H1 (cell line): ENCODE measurements at regions not wholly inside any gene's neighbourhood (a gene's known extent, or its start where the extent isn't known, plus 50 kb on each side); places are given as distances from the start of the nearest gene placed in this dataset.

ENCODE experiments used
- CTCF ChIA-PET: fragments of 300-600 bp; sonication (Branson Sonifier 250); formaldehyde crosslinking; loops from one replicate; lab custom pipeline; 2021; ENCODE audit not compliant: partially characterized antibody; lab: Charles Lee
- POLR2A ChIA-PET: fragments of 300-600 bp; sonication (Branson Sonifier 250); formaldehyde crosslinking; loops from one replicate; lab custom pipeline; 2021; ENCODE audit warnings: inconsistent platforms; ENCODE audit not compliant: partially characterized antibody; lab: Charles Lee
- DNase-seq, 2 experiments: peaks; one replicate each; pipeline versions ENCODE4 v3.0.0 to v3.0.0-alpha.2; 2010 to 2022; ENCODE audit warnings: low spot score in 2 of 2, low read depth in 1 of 2, mixed read lengths in 1 of 2
- FAIRE-seq: peaks from 2 replicates; lab custom pipeline; 2011; peaks lifted over from hg19 to GRCh38; lab: Jason Lieb, UNC
- H2AFZ ChIP-seq: 2 replicates; pipeline ENCODE4 v1.8.1; 2012; ENCODE audit warnings: low read length, inconsistent platforms
- H2AK5ac ChIP-seq: 2 replicates; pipeline ENCODE4 v1.6.1; 2013; ENCODE audit warnings: low read depth, low read length
- H2BK120ac ChIP-seq: replicated peaks from 2 replicates; pipeline ENCODE3; 2013; ENCODE audit warnings: low read depth, low read length, inconsistent platforms
- H2BK12ac ChIP-seq: 2 replicates; pipeline ENCODE4 v1.6.1; 2013; ENCODE audit warnings: low read depth, low read length
- H2BK15ac ChIP-seq: 2 replicates; pipeline ENCODE4 v1.6.1; 2013; ENCODE audit warnings: low read length
- H2BK20ac ChIP-seq: 2 replicates; pipeline ENCODE4 v1.6.1; 2013; ENCODE audit warnings: low read length
- H2BK5ac ChIP-seq: 2 replicates; pipeline ENCODE4 v1.6.1; 2013; ENCODE audit warnings: low read depth, low read length
- H3K14ac ChIP-seq: 2 replicates; pipeline ENCODE4 v1.6.1; 2013; ENCODE audit warnings: inconsistent platforms; ENCODE audit not compliant: insufficient read length
- H3K18ac ChIP-seq: 2 replicates; pipeline ENCODE4 v1.6.1; 2013; ENCODE audit warnings: low read length; ENCODE audit errors: extremely low read depth
- H3K23ac ChIP-seq: 2 replicates; pipeline ENCODE4 v1.6.1; 2013; ENCODE audit warnings: inconsistent platforms; ENCODE audit not compliant: insufficient read length
- H3K23me2 ChIP-seq: 2 replicates; pipeline ENCODE4 v1.6.1; 2013; ENCODE audit warnings: low read depth, low read length
- H3K27ac ChIP-seq: 2 replicates; pipeline ENCODE4 v1.6.1; 2011; ENCODE audit warnings: low read depth, low read length, inconsistent platforms
- H3K27me3 ChIP-seq, 4 experiments: replicated peaks in 1 of 4; 1 replicate in 1 of 4; 2 replicates in 3 of 4; pipeline versions ENCODE4 v1.6.1 to v1.8.1; 2011 to 2013; ENCODE audit warnings: low read length in 3 of 4, mild to moderate bottlenecking in 3 of 4, inconsistent platforms in 2 of 4, mixed read lengths in 2 of 4, moderate library complexity in 1 of 4; ENCODE audit not compliant: control insufficient read depth in 3 of 4, insufficient read depth in 3 of 4; ENCODE audit errors: extremely low read depth in 1 of 4
- H3K36me3 ChIP-seq, 4 experiments: 2 replicates each; pipeline versions ENCODE4 v1.6.1 to v1.8.1; 2011 to 2013; ENCODE audit warnings: mild to moderate bottlenecking in 4 of 4, low read length in 3 of 4, moderate library complexity in 2 of 4, control low read depth in 1 of 4, inconsistent platforms in 1 of 4; ENCODE audit not compliant: insufficient read depth in 4 of 4, control insufficient read depth in 2 of 4
- H3K4ac ChIP-seq: replicated peaks from 2 replicates; pipeline ENCODE3; 2013; ENCODE audit warnings: low read length, low read depth, mixed read lengths, inconsistent platforms; ENCODE audit not compliant: insufficient read length
- H3K4me1 ChIP-seq, 4 experiments: replicated peaks in 1 of 4; 1 replicate in 1 of 4; 2 replicates in 3 of 4; pipeline versions ENCODE4 v1.6.1 to v1.8.1; 2011 to 2013; ENCODE audit warnings: low read length in 3 of 4, inconsistent platforms in 2 of 4, mixed read lengths in 1 of 4; ENCODE audit not compliant: insufficient read depth in 4 of 4, control insufficient read depth in 3 of 4
- H3K4me2 ChIP-seq, 2 experiments: 2 replicates each; pipeline versions ENCODE4 v1.6.1 to v1.8.1; 2011 to 2013; ENCODE audit warnings: low read depth in 2 of 2, low read length in 2 of 2, control low read depth in 1 of 2, inconsistent platforms in 1 of 2, mild to moderate bottlenecking in 1 of 2; ENCODE audit not compliant: insufficient read depth in 1 of 2
- H3K4me3 ChIP-seq, 4 experiments: fragments of 200-600, 300-600 bp in 1 of 4; sonication (generic), shearing (Covaris generic), sonication (Bioruptor Twin) in 1 of 4; 2 replicates each; pipeline versions ENCODE4 v1.5.1 to v1.8.1; 2011 to 2016; ENCODE audit warnings: low read length in 4 of 4, low read depth in 3 of 4, control low read depth in 2 of 4, inconsistent platforms in 2 of 4, mild to moderate bottlenecking in 2 of 4, mixed read lengths in 1 of 4, moderate library complexity in 1 of 4; ENCODE audit not compliant: insufficient read depth in 2 of 4; ENCODE audit errors: extremely low read depth in 1 of 4
- H3K56ac ChIP-seq: replicated peaks from 2 replicates; pipeline ENCODE3; 2013; ENCODE audit warnings: low read depth, mild to moderate bottlenecking, mixed read lengths, low read length, inconsistent platforms; ENCODE audit not compliant: insufficient read length
- H3K79me1 ChIP-seq: 2 replicates; pipeline ENCODE4 v1.6.1; 2013; ENCODE audit warnings: low read depth, low read length, control low read depth
- H3K79me2 ChIP-seq, 2 experiments: 2 replicates each; pipeline versions ENCODE4 v1.6.1 to v1.8.1; 2012 to 2013; ENCODE audit warnings: low read length in 2 of 2, mild to moderate bottlenecking in 2 of 2, inconsistent platforms in 1 of 2; ENCODE audit not compliant: insufficient read depth in 2 of 2, control insufficient read depth in 1 of 2
- H3K9ac ChIP-seq, 4 experiments: replicated peaks in 1 of 4; 1 replicate in 1 of 4; 2 replicates in 3 of 4; pipeline versions ENCODE4 v1.6.1 to v1.8.1; 2011 to 2013; ENCODE audit warnings: low read depth in 3 of 4, low read length in 3 of 4, control low read depth in 2 of 4, mild to moderate bottlenecking in 2 of 4, moderate library complexity in 2 of 4, inconsistent platforms in 1 of 4; ENCODE audit errors: extremely low read depth in 1 of 4
- H3K9me3 ChIP-seq, 2 experiments: 2 replicates each; pipeline versions ENCODE4 v1.6.1 to v1.8.1; 2012 to 2013; ENCODE audit warnings: mild to moderate bottlenecking in 2 of 2, moderate library complexity in 2 of 2, control low read depth in 1 of 2, inconsistent platforms in 1 of 2, low read depth in 1 of 2, low read length in 1 of 2, mixed read lengths in 1 of 2; ENCODE audit not compliant: insufficient read depth in 2 of 2
- H4K20me1 ChIP-seq, 2 experiments: replicated peaks in 1 of 2; 2 replicates each; pipeline versions ENCODE3 to v1.8.1; 2011 to 2013; ENCODE audit warnings: inconsistent platforms in 2 of 2, low read length in 2 of 2, mild to moderate bottlenecking in 1 of 2; ENCODE audit not compliant: insufficient read depth in 2 of 2, control insufficient read depth in 1 of 2
- H4K5ac ChIP-seq: 2 replicates; pipeline ENCODE4 v1.6.1; 2013; ENCODE audit warnings: low read length, low read depth, mixed read lengths, inconsistent platforms; ENCODE audit not compliant: insufficient read length
- H4K8ac ChIP-seq: 2 replicates; pipeline ENCODE4 v1.8.0; 2013; ENCODE audit warnings: mild to moderate bottlenecking, moderate library complexity, low read length, inconsistent platforms; ENCODE audit not compliant: insufficient read depth; ENCODE audit errors: extremely low read depth
- H4K91ac ChIP-seq: replicated peaks from 2 replicates; pipeline ENCODE3; 2013; ENCODE audit warnings: low read length, mixed read lengths, inconsistent platforms; ENCODE audit not compliant: insufficient read length
- CREB1 ChIP-seq: IDR thresholded peaks from 2 replicates; pipeline ENCODE4 v1.6.1; 2012; ENCODE audit warnings: inconsistent platforms
- CTBP2 ChIP-seq: IDR thresholded peaks from 2 replicates; pipeline ENCODE4 v1.7.0; 2011; ENCODE audit warnings: borderline replicate concordance, mild to moderate bottlenecking, moderate library complexity, mixed read lengths, low read length; ENCODE audit not compliant: insufficient read depth, insufficient read length
- EGR1 ChIP-seq: IDR thresholded peaks from 2 replicates; pipeline ENCODE4 v1.6.1; 2011; ENCODE audit warnings: low read depth, low read length, borderline replicate concordance
- EZH2 ChIP-seq: fragments of 200-600 bp; sonication (generic); IDR thresholded peaks from 2 replicates; pipeline ENCODE4 v1.7.1; 2012; ENCODE audit warnings: low read depth, mild to moderate bottlenecking, moderate library complexity, low read length, inconsistent platforms; ENCODE audit not compliant: severe bottlenecking
- GABPA ChIP-seq: IDR thresholded peaks from 2 replicates; pipeline ENCODE4 v1.6.1; 2011; ENCODE audit warnings: mild to moderate bottlenecking, low read length, moderate library complexity, borderline replicate concordance; ENCODE audit not compliant: insufficient read depth
- RAD21 ChIP-seq, 2 experiments: IDR thresholded peaks in 1 of 2; conservative IDR thresholded peaks in 1 of 2; 2 replicates each; pipeline ENCODE4 v1.6.1; 2011; ENCODE audit warnings: low read depth in 2 of 2, low read length in 2 of 2, improper control_type of control experiment in 1 of 2, inconsistent platforms in 1 of 2, mild to moderate bottlenecking in 1 of 2, moderate library complexity in 1 of 2
- SAP30 ChIP-seq: fragments of 300-600 bp; sonication (generic); IDR thresholded peaks from 2 replicates; pipeline ENCODE4 v1.7.1; 2012; ENCODE audit warnings: low read length, moderate library complexity, mild to moderate bottlenecking, inconsistent platforms; ENCODE audit not compliant: insufficient read depth, insufficient replicate concordance
- YY1 ChIP-seq: IDR thresholded peaks from 2 replicates; pipeline ENCODE4 v1.6.1; 2011; ENCODE audit warnings: low read depth, mild to moderate bottlenecking, low read length
- WGBS, 2 experiments: shearing (Covaris generic) in 1 of 2; methylation state at CpG; one replicate each; pipeline versions ENCODE4 v1.1.6 to v1.1.7; 2013 to 2015; ENCODE audit warnings: low lambda C conversion rate in 2 of 2, mixed read lengths in 2 of 2, inconsistent platforms in 1 of 2, low coverage in 1 of 2, missing lambda C conversion rate in 1 of 2; ENCODE audit not compliant: insufficient replicate concordance in 2 of 2, insufficient coverage in 1 of 2, insufficient read length in 1 of 2; ENCODE audit errors: extremely low coverage in 1 of 2, missing lambda C conversion rate in 1 of 2; 5-methylcytosine and 5-hydroxymethylcytosine counted together
- TF ChIP-seq, protein P1 (sequence below), 3 experiments: IDR thresholded peaks; 1 replicate in 2 of 3; 2 replicates in 1 of 3; pipeline versions ENCODE4 v1.5.1 to v1.6.1; 2011; ENCODE audit warnings: low read length in 3 of 3, mild to moderate bottlenecking in 3 of 3, inconsistent platforms in 2 of 3, low read depth in 1 of 3, moderate library complexity in 1 of 3; ENCODE audit not compliant: insufficient read depth in 1 of 3; ENCODE audit errors: control extremely low read depth in 1 of 3
- TF ChIP-seq, protein P2 (sequence below): IDR thresholded peaks from 2 replicates; pipeline ENCODE4 v1.6.1; 2012; ENCODE audit warnings: inconsistent platforms

DNA sequence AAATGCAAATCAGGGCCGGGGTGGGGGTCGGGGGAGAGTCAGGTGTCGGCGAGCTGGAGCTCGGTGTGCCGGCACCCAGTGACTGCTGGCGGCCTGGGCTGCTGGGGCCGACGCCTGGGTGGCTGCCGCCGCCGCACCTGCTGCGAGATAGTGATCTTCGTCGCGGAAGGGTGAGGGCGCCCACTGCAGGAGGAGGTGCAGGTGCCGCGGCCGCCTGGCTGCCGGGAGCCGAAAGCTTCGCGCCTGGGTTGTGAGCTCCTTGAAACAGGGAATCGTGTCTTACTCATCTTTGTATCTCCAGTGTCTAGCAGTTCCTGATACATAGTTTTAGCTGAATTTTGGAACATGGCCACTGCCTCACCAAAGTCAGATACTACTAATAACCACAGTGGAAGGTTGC is 64.0 kb upstream of the CPOX start:
- no peak overlapping the region for H2BK20ac ChIP-seq
- CTCF ChIA-PET = interaction anchor here (0.6 to 5.5 kb wide), 38 partner anchors 8 to 336 kb away, joined by 3 to 53 read pairs (median 4); no protein-coding TSS in a partner anchor
- TF ChIP-seq EGR1 (0 out of 2 replicates have a peak, but pooled peaks have one; percentile 10), SAP30 (no peak), GABPA (peak; percentile 29; the same call in 1 of the 2 replicates), RAD21 (IDR thresholded peaks at IDR 0.05 in 1 of 2, conservative IDR thresholded peaks at IDR 0.05 in 1 of 2; ENCODE audit: low read depth in 2 of 2, low read length in 2 of 2) (peak; percentile 74 to 85), CTBP2 (peak; percentile 35), EZH2 (no peak), CREB1 (no peak), YY1 (0 out of 2 replicates have a peak, but pooled peaks have one; percentile 15)
- TF ChIP-seq, protein P1, sequence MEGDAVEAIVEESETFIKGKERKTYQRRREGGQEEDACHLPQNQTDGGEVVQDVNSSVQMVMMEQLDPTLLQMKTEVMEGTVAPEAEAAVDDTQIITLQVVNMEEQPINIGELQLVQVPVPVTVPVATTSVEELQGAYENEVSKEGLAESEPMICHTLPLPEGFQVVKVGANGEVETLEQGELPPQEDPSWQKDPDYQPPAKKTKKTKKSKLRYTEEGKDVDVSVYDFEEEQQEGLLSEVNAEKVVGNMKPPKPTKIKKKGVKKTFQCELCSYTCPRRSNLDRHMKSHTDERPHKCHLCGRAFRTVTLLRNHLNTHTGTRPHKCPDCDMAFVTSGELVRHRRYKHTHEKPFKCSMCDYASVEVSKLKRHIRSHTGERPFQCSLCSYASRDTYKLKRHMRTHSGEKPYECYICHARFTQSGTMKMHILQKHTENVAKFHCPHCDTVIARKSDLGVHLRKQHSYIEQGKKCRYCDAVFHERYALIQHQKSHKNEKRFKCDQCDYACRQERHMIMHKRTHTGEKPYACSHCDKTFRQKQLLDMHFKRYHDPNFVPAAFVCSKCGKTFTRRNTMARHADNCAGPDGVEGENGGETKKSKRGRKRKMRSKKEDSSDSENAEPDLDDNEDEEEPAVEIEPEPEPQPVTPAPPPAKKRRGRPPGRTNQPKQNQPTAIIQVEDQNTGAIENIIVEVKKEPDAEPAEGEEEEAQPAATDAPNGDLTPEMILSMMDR (IDR thresholded peaks at IDR 0.05; ENCODE audit: control extremely low read depth in 1 of 3, insufficient read depth in 1 of 3, low read depth in 1 of 3, low read length in 3 of 3) = peak; percentile 75 to 89 (median 88)
- TF ChIP-seq, protein P2, sequence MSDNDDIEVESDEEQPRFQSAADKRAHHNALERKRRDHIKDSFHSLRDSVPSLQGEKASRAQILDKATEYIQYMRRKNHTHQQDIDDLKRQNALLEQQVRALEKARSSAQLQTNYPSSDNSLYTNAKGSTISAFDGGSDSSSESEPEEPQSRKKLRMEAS = peak; percentile 77

More for the DNA sequence above, 64.0 kb upstream of the CPOX start:
- Histone ChIP-seq H2AFZ (peak overlapping the region; percentile 85; the same call in 1 of the 2 replicates), H3K4me2 (peak overlapping the region in 1 of 2 experiments; percentile 54; a peak in 2 of 4 replicates), H3K18ac (no peak overlapping the region), H2BK12ac (no peak overlapping the region), H2BK5ac (no peak overlapping the region), H3K79me2 (no peaks in the 10 kb centered on the region), H2AK5ac (no peak overlapping the region), H3K14ac (no peak overlapping the region), H3K56ac (no peak overlapping the region), H3K27me3 (no peaks in the 10 kb centered on the region; a peak in 2 of 7 replicates), H3K36me3 (no peaks in the 10 kb centered on the region), H3K79me1 (no peaks in the 10 kb centered on the region), H3K4me3 (peak overlapping the region in 3 of 4 experiments; percentile 24 to 34 (median 29); a peak in 3 of 8 replicates), H3K27ac (no peak overlapping the region), H3K23ac (no peak overlapping the region), H2BK15ac (no peak overlapping the region), H4K8ac (no peak overlapping the region), H3K9me3 (no peaks in the 10 kb centered on the region), H3K4ac (no peak overlapping the region), H2BK120ac (no peak overlapping the region), H4K5ac (no peak overlapping the region), H4K20me1 (no peaks in the 10 kb centered on the region), H4K91ac (no peak overlapping the region), H3K9ac (no peak overlapping the region), H3K4me1 (no peaks in the 10 kb centered on the region), H3K23me2 (no peaks in the 10 kb centered on the region)
- DNase-seq (peak; percentile 21 to 72), FAIRE-seq (no peak)
- POLR2A ChIA-PET = interaction anchor here (1.2 kb wide), 1 partner anchor 11 kb away, joined by 3 read pairs; no protein-coding TSS in a partner anchor
- 14% methylated on average over 11 of the region's 25 CpGs; no CpG with 5 or more reads in 1 of the 2 experiments for WGBS, 2 experiments
